ENCODE measurements at regions not wholly inside any gene's neighbourhood (a gene's known extent, or its start where the extent isn't known, plus 50 kb on each side); places are given as distances from the start of the nearest gene placed in this dataset.

GRCh38 chrX:148372925-148373324, 127.5 kb upstream of the AFF2 start:
- no peak for TF ChIP-seq CTCF (IDR thresholded peaks at IDR 0.05; ENCODE audit: partially characterized antibody, unreplicated experiment)
- Mint-ChIP-seq H3K4me1 (ENCODE audit: low read depth, unreplicated experiment) (no peaks in the 10 kb centered on the region), H3K27me3 (ENCODE audit: unreplicated experiment) (no peaks in the 10 kb centered on the region), H3K9me3 (ENCODE audit: unreplicated experiment) (no peaks in the 10 kb centered on the region), H3K36me3 (ENCODE audit: unreplicated experiment) (no peaks in the 10 kb centered on the region), H3K4me3 (ENCODE audit: unreplicated experiment) (no peak overlapping the region), H3K27ac (ENCODE audit: unreplicated experiment) (no peak overlapping the region)
- DNase-seq = no peak

- no peak for DNase-seq
- no peak overlapping the region for H3K4me3 Mint-ChIP-seq (ENCODE audit: unreplicated experiment)
- H3K36me3 Mint-ChIP-seq (ENCODE audit: unreplicated experiment) = no peaks in the 10 kb centered on the region
- no peaks in the 10 kb centered on the region for H3K27me3 Mint-ChIP-seq (ENCODE audit: unreplicated experiment)
- TF ChIP-seq CTCF (IDR thresholded peaks at IDR 0.05; ENCODE audit: partially characterized antibody, unreplicated experiment) = no peak
- no peak overlapping the region for H3K27ac Mint-ChIP-seq (ENCODE audit: unreplicated experiment)
- H3K9me3 Mint-ChIP-seq (ENCODE audit: unreplicated experiment) = no peaks in the 10 kb centered on the region
- no peaks in the 10 kb centered on the region for H3K4me1 Mint-ChIP-seq (ENCODE audit: low read depth, unreplicated experiment)
These were observed 124.1 kb upstream of the AFF2 start for GRCh38 chrX:148376342-148376741.

- no peaks in the 10 kb centered on the region for H3K9me3 Mint-ChIP-seq (ENCODE audit: unreplicated experiment)
- no peak for DNase-seq
- no peak for TF ChIP-seq CTCF (IDR thresholded peaks at IDR 0.05; ENCODE audit: partially characterized antibody, unreplicated experiment)
- H3K4me1 Mint-ChIP-seq (ENCODE audit: low read depth, unreplicated experiment) = no peaks in the 10 kb centered on the region
- H3K4me3 Mint-ChIP-seq (ENCODE audit: unreplicated experiment) = no peak overlapping the region
- H3K27me3 Mint-ChIP-seq (ENCODE audit: unreplicated experiment) = no peaks in the 10 kb centered on the region
- H3K36me3 Mint-ChIP-seq (ENCODE audit: unreplicated experiment) = no peaks in the 10 kb centered on the region
- H3K27ac Mint-ChIP-seq (ENCODE audit: unreplicated experiment) = no peak overlapping the region
These were observed 120.3 kb upstream of the AFF2 start for GRCh38 chrX:148380107-148380506.

- Mint-ChIP-seq H3K4me3 (ENCODE audit: unreplicated experiment) (no peak overlapping the region), H3K27me3 (ENCODE audit: unreplicated experiment) (no peaks in the 10 kb centered on the region), H3K36me3 (ENCODE audit: unreplicated experiment) (no peaks in the 10 kb centered on the region), H3K4me1 (ENCODE audit: low read depth, unreplicated experiment) (no peaks in the 10 kb centered on the region), H3K27ac (ENCODE audit: unreplicated experiment) (no peak overlapping the region), H3K9me3 (ENCODE audit: unreplicated experiment) (no peaks in the 10 kb centered on the region)
- TF ChIP-seq CTCF (IDR thresholded peaks at IDR 0.05; ENCODE audit: partially characterized antibody, unreplicated experiment) = no peak
- DNase-seq = no peak
These were observed 119.5 kb upstream of the AFF2 start for GRCh38 chrX:148380650-148381561.

- no peak overlapping the region for H3K4me3 Mint-ChIP-seq (ENCODE audit: unreplicated experiment)
These were observed 118.8 kb upstream of the AFF2 start for GRCh38 chrX:148381603-148382002.

More at GRCh38 chrX:148381603-148382002, 118.8 kb upstream of the AFF2 start:
- no peak for DNase-seq
- no peaks in the 10 kb centered on the region for H3K9me3 Mint-ChIP-seq (ENCODE audit: unreplicated experiment)
- no peak overlapping the region for H3K27ac Mint-ChIP-seq (ENCODE audit: unreplicated experiment)
- no peaks in the 10 kb centered on the region for H3K27me3 Mint-ChIP-seq (ENCODE audit: unreplicated experiment)
- no peaks in the 10 kb centered on the region for H3K36me3 Mint-ChIP-seq (ENCODE audit: unreplicated experiment)
- TF ChIP-seq CTCF (IDR thresholded peaks at IDR 0.05; ENCODE audit: partially characterized antibody, unreplicated experiment) = no peak
- no peaks in the 10 kb centered on the region for H3K4me1 Mint-ChIP-seq (ENCODE audit: low read depth, unreplicated experiment)

Data from glutamatergic neuron (in vitro differentiated cells).